ENCODE measurements at regions not wholly inside any gene's neighbourhood (a gene's known extent, or its start where the extent isn't known, plus 50 kb on each side); places are given as distances from the start of the nearest gene placed in this dataset.

DNA sequence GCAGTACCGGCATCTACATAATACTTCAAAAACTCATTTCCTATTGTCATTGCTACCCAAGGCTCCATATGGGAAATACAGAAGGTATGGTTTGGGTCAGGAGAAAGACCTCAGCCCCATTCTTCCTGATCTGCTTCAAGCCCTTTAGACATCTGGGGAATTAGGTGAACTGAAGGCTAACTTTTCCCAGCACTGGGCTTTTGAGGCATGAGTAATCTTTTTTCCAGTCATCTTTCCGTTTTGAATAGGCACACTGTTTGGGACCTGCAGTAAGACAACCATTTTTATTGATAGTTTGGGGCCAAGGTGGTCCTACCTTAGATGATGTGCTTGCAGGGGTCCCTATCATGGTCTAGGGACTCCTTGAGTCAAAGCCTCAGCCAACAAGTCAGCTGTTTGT, 198.4 kb downstream of the HAO1 start:
- TF ChIP-seq EZH2 (IDR thresholded peaks at IDR 0.05; ENCODE audit: insufficient read depth, poor library complexity, severe bottlenecking) (no peak), EZH2phosphoT487 (IDR thresholded peaks at IDR 0.05; ENCODE audit: insufficient read depth, low read depth) (no peak)

Measured in GM23248 (cell line).